ENCODE measurements at regions not wholly inside any gene's neighbourhood (a gene's known extent, or its start where the extent isn't known, plus 50 kb on each side); places are given as distances from the start of the nearest gene placed in this dataset.

- Histone ChIP-seq H4K20me1 (ENCODE audit: insufficient read depth, low read length) (no peaks in the 10 kb centered on the region), H3K4me3 (replicated peaks in 1 of 3; ENCODE audit: insufficient read depth in 1 of 3, low read depth in 2 of 3, low read length in 3 of 3) (no peak overlapping the region), H3K4me2 (ENCODE audit: low read depth, low read length) (no peak overlapping the region), H3K9ac (ENCODE audit: insufficient read depth, low read depth, low read length) (no peak overlapping the region), H3K27me3 (ENCODE audit: control insufficient read depth in 1 of 2, insufficient read depth in 2 of 2, low read length in 2 of 2) (no peaks in the 10 kb centered on the region), H3K79me2 (ENCODE audit: insufficient read depth, low read length) (no peaks in the 10 kb centered on the region), H3K36me3 (replicated peaks in 1 of 2; ENCODE audit: control insufficient read depth in 1 of 2, insufficient read depth in 2 of 2, low read length in 2 of 2) (no peaks in the 10 kb centered on the region), H3K27ac (ENCODE audit: extremely low read length, insufficient read depth, low read length) (no peak overlapping the region), H2AFZ (ENCODE audit: low read length) (no peak overlapping the region), H3K9me3 (ENCODE audit: low read length) (peaks cover 4% of the 10 kb centered on the region; the same call in 1 of the 2 replicates), H3K4me1 (ENCODE audit: insufficient read depth, low read length) (no peaks in the 10 kb centered on the region)
- FAIRE-seq, result no peak
- DNase-seq (ENCODE audit: low spot score), result no peak
- CTCF ChIA-PET (ENCODE audit: low intra/inter-chr PET ratio, low total read pairs), result no interaction called here
- TF ChIP-seq MXD1 (CRISPR knock-in tag; IDR thresholded peaks at IDR 0.05), result no peak
- no peak for TF ChIP-seq ZNF784 (CRISPR knock-in tag; IDR thresholded peaks at IDR 0.05; ENCODE audit: borderline replicate concordance)
- no peak for TF ChIP-seq RXRA (CRISPR knock-in tag; IDR thresholded peaks at IDR 0.05)
- TF ChIP-seq FOXP1 (IDR thresholded peaks at IDR 0.05), result no peak
- TF ChIP-seq FOXP1 (CRISPR knock-in tag; IDR thresholded peaks at IDR 0.05), result no peak
- intact Hi-C loops (cut with micrococcal nuclease; ENCODE audit: unreplicated experiment) (no loop called here), in situ Hi-C loops (cut with HindIII; ENCODE audit: extremely low pct_ligation_motif_present, low pct_unique_long_range_greater_than_20kb) (no loop called here)
- POLR2A ChIA-PET, result no interaction called here
- ATAC-seq, result no peak
- BruUV-seq (replicated peaks), result no TSS peak
These were observed 145.6 kb upstream of the KCNIP4 start for GRCh38 chr4:22094217-22094616.

GRCh38 chr4:22093126-22093525 lies 144.6 kb upstream of the KCNIP4 start:
- no peaks in the 10 kb centered on the region for H3K4me1 ChIP-seq (ENCODE audit: insufficient read depth, low read length)
- ChIA-PET CTCF (ENCODE audit: low intra/inter-chr PET ratio, low total read pairs) (no interaction called here), POLR2A (no interaction called here)
- no peaks in the 10 kb centered on the region for H3K79me2 ChIP-seq (ENCODE audit: insufficient read depth, low read length)
- in situ Hi-C loops (cut with HindIII; ENCODE audit: extremely low pct_ligation_motif_present, low pct_unique_long_range_greater_than_20kb), result no loop called here
- FAIRE-seq, result no peak
- H3K9me3 ChIP-seq (ENCODE audit: low read length), result peaks cover 11% of the 10 kb centered on the region; the same call in 1 of the 2 replicates
- no peaks in the 10 kb centered on the region for H4K20me1 ChIP-seq (ENCODE audit: insufficient read depth, low read length)
- no peak overlapping the region for H3K4me2 ChIP-seq (ENCODE audit: low read depth, low read length)
- ATAC-seq, result no peak
- H3K27me3 ChIP-seq (ENCODE audit: control insufficient read depth in 1 of 2, insufficient read depth in 2 of 2, low read length in 2 of 2), result no peaks in the 10 kb centered on the region
- no TSS peak for BruUV-seq (replicated peaks)
- TF ChIP-seq RAD51 (IDR thresholded peaks at IDR 0.05; ENCODE audit: borderline replicate concordance) (no peak), BHLHE40 (IDR thresholded peaks at IDR 0.05; ENCODE audit: low read length) (no peak), TFDP2 (CRISPR knock-in tag; IDR thresholded peaks at IDR 0.05) (no peak)
- no peak overlapping the region for H3K4me3 ChIP-seq (replicated peaks in 1 of 3; ENCODE audit: insufficient read depth in 1 of 3, low read depth in 2 of 3, low read length in 3 of 3)
- H3K27ac ChIP-seq (ENCODE audit: extremely low read length, insufficient read depth, low read length), result no peak overlapping the region
- 1% methylated on average over 3 of the region's 3 CpGs for WGBS (ENCODE audit: low lambda C conversion rate)
- H3K9ac ChIP-seq (ENCODE audit: insufficient read depth, low read depth, low read length), result no peak overlapping the region
- H3K36me3 ChIP-seq (replicated peaks in 1 of 2; ENCODE audit: control insufficient read depth in 1 of 2, insufficient read depth in 2 of 2, low read length in 2 of 2), result no peaks in the 10 kb centered on the region
- no peak for DNase-seq (ENCODE audit: low spot score)
- intact Hi-C loops (cut with micrococcal nuclease; ENCODE audit: unreplicated experiment), result no loop called here
- no peak overlapping the region for H2AFZ ChIP-seq (ENCODE audit: low read length)
